IMR-90 (cell line): ENCODE measurements at regions not wholly inside any gene's neighbourhood (a gene's known extent, or its start where the extent isn't known, plus 50 kb on each side); places are given as distances from the start of the nearest gene placed in this dataset.
"Not testable (repeated sequence)": the region's sequence is repeated elsewhere in the genome, so short reads cannot be mapped to it uniquely, and the experiment has no call there.

Experiments used
- ATAC-seq: fragments of 200-7000 bp; cut with Tn5 transposase; 2 replicates; pipeline ENCODE4 v1.9.1; 2020; ENCODE audit warnings: low read depth, mild to moderate bottlenecking, moderate library complexity
- BruUV-seq: library from RNA; stranded (reverse); fragments of 400-500 nt; replicated peaks from 2 replicates; lab custom pipeline; 2021; lab: Mats Ljungman, UMichigan
- CTCF ChIA-PET: fragments of 300-600 bp; formaldehyde crosslinking; extraction: SDS; loops from one replicate; lab custom pipeline; 2021; ENCODE audit warnings: antibody characterized with exemption; lab: Yijun Ruan, JAX
- POLR2A ChIA-PET: fragments of 300-600 bp; sonication (Branson Sonifier 250); formaldehyde crosslinking; loops from one replicate; lab custom pipeline; 2022; ENCODE audit warnings: antibody characterized with exemption; ENCODE audit not compliant: unreplicated experiment; lab: Charles Lee
- DNase-seq: peaks from one replicate; pipeline ENCODE4 v3.0.0; 2013
- H2AFZ ChIP-seq: replicated peaks from 2 replicates; pipeline ENCODE3; 2013; ENCODE audit warnings: low read length, mild to moderate bottlenecking; ENCODE audit not compliant: poor library complexity
- H2AK5ac ChIP-seq: 2 replicates; pipeline ENCODE4 v1.6.1; 2013; ENCODE audit warnings: low read depth, low read length, inconsistent platforms
- H2AK9ac ChIP-seq: replicated peaks from 2 replicates; pipeline ENCODE3; 2013; ENCODE audit warnings: mild to moderate bottlenecking, low read depth, low read length, moderate library complexity; ENCODE audit not compliant: poor library complexity
- H2BK120ac ChIP-seq: 2 replicates; pipeline ENCODE4 v1.6.1; 2013; ENCODE audit warnings: low read depth, low read length, inconsistent platforms
- H2BK15ac ChIP-seq: 3 replicates; pipeline ENCODE4 v1.6.1; 2013; ENCODE audit warnings: low read depth, low read length, inconsistent platforms
- H2BK20ac ChIP-seq: 2 replicates; pipeline ENCODE4 v1.6.1; 2013; ENCODE audit warnings: low read depth, mild to moderate bottlenecking, inconsistent platforms, low read length, moderate library complexity
- H2BK5ac ChIP-seq: 2 replicates; pipeline ENCODE4 v1.6.1; 2013; ENCODE audit warnings: mild to moderate bottlenecking, low read depth, low read length, inconsistent platforms; ENCODE audit not compliant: poor library complexity, severe bottlenecking
- H3K14ac ChIP-seq: replicated peaks from 2 replicates; pipeline ENCODE4 v1.6.1; 2013; ENCODE audit warnings: low read depth, low read length, inconsistent platforms
- H3K18ac ChIP-seq: 2 replicates; pipeline ENCODE4 v1.6.1; 2013; ENCODE audit warnings: low read depth, low read length, control low read depth
- H3K23ac ChIP-seq: 2 replicates; pipeline ENCODE4 v1.6.1; 2013; ENCODE audit warnings: low read depth, low read length, inconsistent platforms
- H3K27ac ChIP-seq: 2 replicates; pipeline ENCODE4 v1.5.1; 2013; ENCODE audit warnings: mild to moderate bottlenecking, control low read depth, low read length; ENCODE audit not compliant: insufficient read depth
- H3K27me3 ChIP-seq: 2 replicates; pipeline ENCODE4 v1.6.1; 2013; ENCODE audit warnings: low read length; ENCODE audit not compliant: control insufficient read depth, insufficient read depth
- H3K36me3 ChIP-seq: 2 replicates; pipeline ENCODE4 v1.6.1; 2013; ENCODE audit warnings: low read length, mixed read lengths; ENCODE audit not compliant: control insufficient read depth, insufficient read depth
- H3K4ac ChIP-seq: 2 replicates; pipeline ENCODE4 v1.6.1; 2013; ENCODE audit warnings: low read depth, low read length, inconsistent platforms
- H3K4me1 ChIP-seq: 2 replicates; pipeline ENCODE4 v1.6.1; 2013; ENCODE audit warnings: low read length, mixed read lengths; ENCODE audit not compliant: control insufficient read depth, insufficient read depth
- H3K4me2 ChIP-seq: 2 replicates; pipeline ENCODE4 v1.6.1; 2013; ENCODE audit warnings: low read depth, mild to moderate bottlenecking, control low read depth, low read length, moderate library complexity
- H3K4me3 ChIP-seq: 2 replicates; pipeline ENCODE4 v1.5.1; 2013; ENCODE audit warnings: low read depth, mild to moderate bottlenecking, control low read depth, low read length, moderate library complexity; ENCODE audit not compliant: insufficient read depth
- H3K56ac ChIP-seq: 2 replicates; pipeline ENCODE4 v1.6.1; 2013; ENCODE audit warnings: low read length, inconsistent platforms; ENCODE audit not compliant: insufficient read depth; ENCODE audit errors: extremely low read depth
- H3K79me1 ChIP-seq, 2 experiments: 2 replicates each; pipeline ENCODE4 v1.6.1; 2013; ENCODE audit warnings: low read length in 2 of 2, inconsistent platforms in 1 of 2, low read depth in 1 of 2
- H3K9ac ChIP-seq: 2 replicates; pipeline ENCODE4 v1.6.1; 2013; ENCODE audit warnings: low read depth, low read length, control low read depth
- H3K9me1 ChIP-seq: 2 replicates; pipeline ENCODE4 v1.6.1; 2013; ENCODE audit warnings: low read length, inconsistent platforms; ENCODE audit not compliant: insufficient read depth
- H3K9me3 ChIP-seq: 2 replicates; pipeline ENCODE4 v1.6.1; 2013; ENCODE audit warnings: low read length; ENCODE audit not compliant: control insufficient read depth, insufficient read depth
- H4K20me1 ChIP-seq: 2 replicates; pipeline ENCODE4 v1.6.1; 2013; ENCODE audit warnings: low read length, inconsistent platforms; ENCODE audit not compliant: insufficient read depth
- H4K5ac ChIP-seq: 2 replicates; pipeline ENCODE4 v1.6.1; 2013; ENCODE audit warnings: mild to moderate bottlenecking, low read depth, low read length, control low read depth
- H4K8ac ChIP-seq, 2 experiments: 2 replicates each; pipeline ENCODE4 v1.6.1; 2013; ENCODE audit warnings: low read depth in 2 of 2, low read length in 2 of 2, control low read depth in 1 of 2, inconsistent platforms in 1 of 2
- H4K91ac ChIP-seq: 2 replicates; pipeline ENCODE4 v1.6.1; 2013; ENCODE audit warnings: low read depth, low read length, inconsistent platforms; ENCODE audit not compliant: insufficient read depth
- WGBS, 2 experiments: methylation state at CpG; one replicate each; pipeline versions ENCODE4 v1.1.5 to v1.1.7; 2013; ENCODE audit warnings: missing lambda C conversion rate in 2 of 2; ENCODE audit not compliant: insufficient read length in 1 of 2; ENCODE audit errors: extremely low coverage in 2 of 2; 5-methylcytosine and 5-hydroxymethylcytosine counted together
- dilution Hi-C: fragments of 300-500 bp; cut with HindIII; formaldehyde crosslinking; loops from one replicate; pipeline ENCODE4 v1.14.3; 2018; ENCODE audit warnings: low sequenced_read_pairs; ENCODE audit not compliant: unreplicated experiment
- in situ Hi-C: fragments of 300-500 bp; cut with MboI; formaldehyde crosslinking; loops from 3 replicates; pipeline ENCODE4 v1.14.3; 2019; ENCODE audit warnings: low sequenced_read_pairs, inconsistent platforms, mixed read lengths
- intact Hi-C: fragments of 100-400 bp; cut with micrococcal nuclease; formaldehyde crosslinking; loops from 2 replicates; pipeline ENCODE4 v1.10.0; 2022

DNA sequence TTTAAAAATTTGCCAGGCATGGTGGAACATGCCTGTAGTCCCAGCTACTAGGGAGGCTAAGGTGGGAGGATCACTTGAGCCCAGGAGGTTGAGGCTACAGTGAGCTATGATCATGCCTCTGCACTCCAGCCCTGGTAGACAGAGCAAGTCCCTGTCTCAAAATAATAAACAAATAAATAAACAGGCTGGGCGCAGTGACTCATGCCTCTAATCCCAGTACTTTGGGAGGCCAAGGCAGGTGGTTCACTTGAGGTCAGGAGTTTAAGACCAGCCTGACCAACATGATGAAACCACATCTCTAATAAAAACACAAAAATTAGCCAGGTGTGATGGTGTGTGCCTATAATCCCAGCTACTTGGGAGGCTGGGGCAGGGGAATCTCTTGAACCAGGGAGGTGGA lies 183.0 kb downstream of the SKIDA1 start:
- H2BK15ac ChIP-seq, H3K14ac ChIP-seq, in situ Hi-C loops, H3K27ac ChIP-seq, H2BK20ac ChIP-seq, H2BK120ac ChIP-seq, H3K36me3 ChIP-seq, H2BK5ac ChIP-seq, CTCF ChIA-PET, H2AFZ ChIP-seq, H3K9me3 ChIP-seq, H4K5ac ChIP-seq, H3K9me1 ChIP-seq, ATAC-seq, H4K8ac ChIP-seq, H4K91ac ChIP-seq, H4K20me1 ChIP-seq, dilution Hi-C loops, H3K79me1 ChIP-seq, H3K4me1 ChIP-seq, POLR2A ChIA-PET, H2AK9ac ChIP-seq, DNase-seq, H3K27me3 ChIP-seq, H3K56ac ChIP-seq, H3K4me3 ChIP-seq, H3K23ac ChIP-seq, intact Hi-C loops, H3K4me2 ChIP-seq, BruUV-seq, H2AK5ac ChIP-seq, H3K4ac ChIP-seq, H3K9ac ChIP-seq, H3K18ac ChIP-seq: not testable (repeated sequence)
- no CpG with 5 or more reads among the region's 1 CpG for WGBS, 2 experiments
